ENCODE measurements at regions not wholly inside any gene's neighbourhood (a gene's known extent, or its start where the extent isn't known, plus 50 kb on each side); places are given as distances from the start of the nearest gene placed in this dataset.
"Not testable (repeated sequence)": the region's sequence is repeated elsewhere in the genome, so short reads cannot be mapped to it uniquely, and the experiment has no call there.

DNA sequence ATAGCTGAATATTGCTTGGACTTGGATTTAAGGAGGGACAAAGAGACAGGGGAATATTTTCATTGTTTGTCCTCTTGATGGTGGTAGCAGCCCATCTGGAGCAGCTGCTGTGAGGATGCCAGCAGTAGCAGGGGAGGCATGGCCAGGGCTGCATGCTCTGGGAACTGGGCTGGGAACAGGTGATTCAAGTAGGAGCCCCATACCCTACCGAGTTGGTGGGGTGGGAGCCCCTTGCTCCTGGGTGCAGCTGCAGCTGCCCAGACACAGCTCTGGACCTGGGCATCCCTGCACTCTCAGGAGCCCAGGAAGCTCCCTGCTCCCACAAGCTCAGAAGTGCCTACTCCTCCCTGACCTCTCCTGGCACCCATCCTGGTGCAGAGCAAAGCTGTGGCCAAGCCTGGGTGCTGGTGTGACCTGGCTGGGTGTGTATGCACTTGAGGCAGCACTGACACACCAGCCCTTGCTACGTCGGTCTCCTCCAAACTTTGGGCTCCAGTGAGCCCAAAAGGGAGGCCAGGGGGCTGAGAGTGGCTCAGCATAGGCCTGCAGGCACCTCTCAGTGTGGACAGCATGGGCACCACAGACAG, 341.8 kb upstream of the CCDC179 start:
- H3K27me3 ChIP-seq (ENCODE audit: insufficient read depth, low read length) = no peaks in the 10 kb centered on the region
- no peak overlapping the region for H2AFZ ChIP-seq (ENCODE audit: low read depth, low read length)
- H3K9me3 ChIP-seq (ENCODE audit: low read length) = no peaks in the 10 kb centered on the region
- no peaks in the 10 kb centered on the region for H3K4me1 ChIP-seq (ENCODE audit: insufficient read depth, low read length)
- no peaks in the 10 kb centered on the region for H3K36me3 ChIP-seq (ENCODE audit: insufficient read depth, low read length)
- no peak overlapping the region for H3K4me3 ChIP-seq (ENCODE audit: low read length)

DNA sequence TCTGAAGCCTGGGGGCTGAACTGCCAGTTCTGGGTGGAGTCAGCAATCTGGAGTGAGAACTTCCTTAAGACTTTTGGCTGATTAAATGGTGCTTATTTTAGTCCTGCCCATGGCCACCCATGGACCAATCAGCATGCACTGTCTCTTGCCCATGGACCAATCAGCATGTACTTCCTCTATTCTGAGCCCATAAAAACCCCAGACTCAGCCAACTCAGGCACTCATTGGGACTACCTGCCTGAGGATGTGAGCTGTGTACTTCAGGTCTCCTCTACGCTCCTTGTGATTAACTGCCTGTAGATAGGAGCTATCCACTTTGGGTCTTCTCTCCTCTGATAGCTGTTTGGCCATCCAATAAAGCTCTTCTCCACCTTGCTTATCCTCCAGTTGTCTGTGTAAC, 342.3 kb upstream of the CCDC179 start:
- Histone ChIP-seq H2AFZ (ENCODE audit: low read depth, low read length) (no peak overlapping the region), H3K9me3 (ENCODE audit: low read length) (no peaks in the 10 kb centered on the region), H3K27me3 (ENCODE audit: insufficient read depth, low read length) (no peaks in the 10 kb centered on the region), H3K4me3 (ENCODE audit: low read length) (no peak overlapping the region), H3K36me3 (ENCODE audit: insufficient read depth, low read length) (no peaks in the 10 kb centered on the region), H3K4me1 (ENCODE audit: insufficient read depth, low read length) (no peaks in the 10 kb centered on the region)

DNA sequence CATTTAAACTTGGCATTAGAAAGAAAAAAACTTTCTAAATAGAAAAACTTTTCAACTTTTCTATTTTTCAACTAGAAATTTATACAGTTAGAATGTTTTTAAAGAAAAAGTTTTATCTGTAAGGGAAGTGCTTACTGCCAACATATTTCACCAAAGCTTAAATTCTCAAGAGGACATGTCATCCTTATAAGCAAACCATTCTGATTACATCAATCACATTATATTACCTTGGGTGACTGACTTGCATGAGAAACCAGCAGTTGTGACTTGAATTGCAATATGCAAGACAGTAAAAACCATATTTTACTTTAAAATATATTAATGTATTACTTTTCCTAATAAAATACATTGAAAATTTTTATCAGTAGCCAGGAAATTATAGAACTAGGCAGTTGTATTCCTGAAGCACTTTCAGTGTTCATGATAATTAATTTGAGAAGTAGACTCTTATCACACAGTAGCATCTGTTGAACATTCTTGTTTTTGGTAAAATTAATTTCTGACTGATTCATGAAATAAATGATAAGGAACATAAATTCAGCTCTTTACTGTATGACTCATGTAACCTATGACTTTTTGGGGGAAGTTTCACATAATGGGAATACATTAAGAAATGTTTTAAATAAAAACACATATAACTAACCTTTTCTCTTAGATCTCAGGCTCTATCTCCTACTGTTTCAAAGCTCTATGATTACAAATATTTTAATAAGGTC, 345.0 kb upstream of the CCDC179 start:
- Histone ChIP-seq H2AFZ (ENCODE audit: low read depth, low read length) (no peak overlapping the region), H3K4me1 (ENCODE audit: insufficient read depth, low read length) (no peaks in the 10 kb centered on the region), H3K4me3 (ENCODE audit: low read length) (no peak overlapping the region)

DNA sequence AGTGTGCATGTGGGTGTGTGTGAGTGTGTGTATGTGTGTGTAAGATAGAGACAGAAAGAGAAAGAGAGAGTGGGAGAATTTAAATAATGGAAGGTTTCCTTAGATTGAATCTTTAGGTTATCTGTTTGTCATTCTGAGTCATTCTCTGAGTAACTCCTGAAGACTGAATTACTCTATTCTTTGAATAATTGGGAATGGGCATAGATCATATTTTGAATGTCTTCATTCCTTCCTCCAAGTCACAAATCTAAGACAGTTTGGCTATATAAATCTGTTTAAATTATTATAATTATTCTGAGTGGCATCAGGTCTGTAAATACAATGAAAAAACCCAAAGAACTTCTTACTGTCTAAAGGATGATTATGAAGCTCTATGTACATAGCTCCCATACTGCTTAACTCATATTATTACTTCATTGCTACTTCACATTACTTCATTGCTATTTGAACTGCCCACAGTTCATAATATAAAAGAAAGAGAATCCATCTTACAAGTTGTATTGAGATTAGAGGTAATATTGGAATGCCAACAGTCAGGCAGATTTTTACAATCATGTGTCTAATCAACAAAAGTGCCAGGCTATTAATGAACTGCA, 346.6 kb upstream of the CCDC179 start:
- no peak overlapping the region for H2AFZ ChIP-seq (ENCODE audit: low read depth, low read length)
- H3K9me3 ChIP-seq (ENCODE audit: low read length) = no peaks in the 10 kb centered on the region
- H3K27me3 ChIP-seq (ENCODE audit: insufficient read depth, low read length) = no peaks in the 10 kb centered on the region
- H3K36me3 ChIP-seq (ENCODE audit: insufficient read depth, low read length) = no peaks in the 10 kb centered on the region
- H3K4me1 ChIP-seq (ENCODE audit: insufficient read depth, low read length) = no peaks in the 10 kb centered on the region
- no peak overlapping the region for H3K4me3 ChIP-seq (ENCODE audit: low read length)

More for the DNA sequence above, 345.0 kb upstream of the CCDC179 start:
- H3K9me3 ChIP-seq (ENCODE audit: low read length) = no peaks in the 10 kb centered on the region
- no peaks in the 10 kb centered on the region for H3K27me3 ChIP-seq (ENCODE audit: insufficient read depth, low read length)
- H3K36me3 ChIP-seq (ENCODE audit: insufficient read depth, low read length) = no peaks in the 10 kb centered on the region

DNA sequence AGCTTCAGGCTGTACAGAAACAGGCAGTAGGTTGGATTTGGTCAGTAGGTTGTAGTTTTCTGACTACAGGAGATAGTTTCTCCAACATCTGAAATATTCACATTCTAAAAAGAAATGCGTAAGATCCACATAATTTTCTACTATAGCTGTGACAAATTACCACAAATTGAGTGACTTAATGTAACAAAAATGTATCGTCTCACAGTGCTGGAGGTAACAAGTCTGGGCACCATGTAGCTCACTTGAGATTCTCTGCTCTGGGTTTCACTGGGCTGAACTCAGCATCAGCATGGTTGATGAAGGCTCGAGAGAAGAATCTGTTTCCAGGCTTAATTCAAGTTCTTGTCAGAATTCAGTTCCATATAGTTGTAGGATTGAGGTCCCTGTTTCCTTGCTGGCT, 350.9 kb upstream of the CCDC179 start:
- Histone ChIP-seq H3K4me1 (ENCODE audit: insufficient read depth, low read length) (no peaks in the 10 kb centered on the region), H3K36me3 (ENCODE audit: insufficient read depth, low read length) (no peaks in the 10 kb centered on the region), H3K4me3 (ENCODE audit: low read length) (no peak overlapping the region), H2AFZ (ENCODE audit: low read depth, low read length) (no peak overlapping the region), H3K27me3 (ENCODE audit: insufficient read depth, low read length) (no peaks in the 10 kb centered on the region), H3K9me3 (ENCODE audit: low read length) (no peaks in the 10 kb centered on the region)

DNA sequence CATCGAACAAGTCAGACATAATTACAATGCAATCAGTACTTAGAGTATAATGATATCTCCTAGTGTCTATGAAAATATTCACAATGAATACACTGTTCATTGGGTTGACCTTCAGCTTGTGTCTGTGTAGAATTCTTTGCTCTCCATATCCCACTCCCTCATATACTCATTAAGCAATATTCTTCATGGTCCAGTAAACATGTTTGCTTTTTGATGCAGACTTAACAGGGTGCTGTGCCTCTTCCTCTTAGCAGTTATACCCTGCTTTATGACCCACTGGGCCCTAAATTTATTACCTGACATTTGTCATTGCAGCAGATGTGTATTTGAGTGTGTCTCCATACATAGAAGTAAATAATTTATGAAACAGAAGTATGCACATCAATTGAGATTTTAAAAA, 352.5 kb upstream of the CCDC179 start:
- Histone ChIP-seq H2AFZ (ENCODE audit: low read depth, low read length) (no peak overlapping the region), H3K36me3 (ENCODE audit: insufficient read depth, low read length) (no peaks in the 10 kb centered on the region)

DNA sequence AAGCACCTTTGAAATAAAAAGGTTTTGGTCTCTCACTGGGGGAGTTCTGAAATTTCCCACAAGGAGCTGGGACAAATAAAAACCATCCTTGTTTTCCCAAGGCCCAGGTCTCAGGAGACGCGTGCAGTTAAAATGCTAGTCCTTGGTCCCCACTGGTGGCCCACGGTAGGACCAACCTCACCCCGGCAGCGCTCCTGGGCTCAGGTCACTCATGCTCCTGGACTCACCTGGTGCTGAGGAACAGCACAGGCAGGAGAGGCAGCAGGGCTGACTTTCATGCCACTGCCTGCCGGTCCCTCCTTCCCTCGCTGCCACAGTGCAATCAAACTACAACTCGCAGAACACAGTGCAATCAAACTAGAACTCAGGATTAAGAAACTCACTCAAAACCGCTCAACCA, 356.8 kb upstream of the CCDC179 start:
- no peaks in the 10 kb centered on the region for H3K27me3 ChIP-seq (ENCODE audit: insufficient read depth, low read length)
- H3K4me3 ChIP-seq (ENCODE audit: low read length) = no peak overlapping the region
- no peaks in the 10 kb centered on the region for H3K9me3 ChIP-seq (ENCODE audit: low read length)
- no peak overlapping the region for H2AFZ ChIP-seq (ENCODE audit: low read depth, low read length)
- no peaks in the 10 kb centered on the region for H3K36me3 ChIP-seq (ENCODE audit: insufficient read depth, low read length)
- H3K4me1 ChIP-seq (ENCODE audit: insufficient read depth, low read length) = no peaks in the 10 kb centered on the region

More for the DNA sequence above, 352.5 kb upstream of the CCDC179 start:
- no peaks in the 10 kb centered on the region for H3K9me3 ChIP-seq (ENCODE audit: low read length)
- H3K4me1 ChIP-seq (ENCODE audit: insufficient read depth, low read length) = no peaks in the 10 kb centered on the region
- H3K4me3 ChIP-seq (ENCODE audit: low read length) = no peak overlapping the region
- H3K27me3 ChIP-seq (ENCODE audit: insufficient read depth, low read length) = no peaks in the 10 kb centered on the region

DNA sequence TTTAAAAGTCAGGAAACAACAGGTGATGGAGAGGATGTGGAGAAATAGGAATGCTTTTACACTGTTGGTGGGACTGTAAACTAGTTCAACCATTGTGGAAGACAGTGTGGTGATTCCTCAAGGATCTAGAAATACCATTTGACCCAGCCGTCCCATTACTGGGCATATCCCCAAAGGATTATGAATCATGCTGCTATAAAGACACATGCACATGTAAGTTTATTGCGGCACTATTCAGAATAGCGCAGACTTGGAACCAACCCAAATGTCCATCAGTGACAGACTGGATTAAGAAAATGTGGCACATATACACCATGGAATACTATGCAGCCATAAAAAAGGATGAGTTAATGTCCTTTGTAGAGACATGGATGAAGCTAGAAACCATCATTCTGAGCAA, 359.8 kb upstream of the CCDC179 start:
- H3K4me3 ChIP-seq (ENCODE audit: low read length); H3K27me3 ChIP-seq (ENCODE audit: insufficient read depth, low read length); H3K4me1 ChIP-seq (ENCODE audit: insufficient read depth, low read length); H3K36me3 ChIP-seq (ENCODE audit: insufficient read depth, low read length); H3K9me3 ChIP-seq (ENCODE audit: low read length); H2AFZ ChIP-seq (ENCODE audit: low read depth, low read length): not testable (repeated sequence)

DNA sequence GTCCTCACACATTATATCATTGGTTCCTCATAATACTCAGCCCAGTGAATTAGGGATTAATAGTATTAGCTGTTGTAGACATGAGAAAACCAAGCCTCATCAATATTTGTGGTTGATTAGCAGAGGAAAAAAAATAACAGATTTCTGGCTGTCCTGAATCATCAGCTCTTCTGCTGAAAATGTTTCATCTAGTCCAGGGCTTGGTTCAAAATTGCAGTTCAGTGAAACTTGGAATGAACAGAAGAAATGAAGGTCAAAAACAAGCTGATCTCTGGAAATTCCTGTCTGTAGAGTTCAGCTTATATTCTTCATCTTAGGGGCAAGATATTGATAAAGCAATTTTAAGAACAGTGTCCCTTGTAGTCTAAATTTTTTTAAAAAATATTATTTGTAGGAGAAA, 361.1 kb upstream of the CCDC179 start:
- Histone ChIP-seq H3K27me3 (ENCODE audit: insufficient read depth, low read length) (no peaks in the 10 kb centered on the region), H3K4me3 (ENCODE audit: low read length) (no peak overlapping the region), H3K36me3 (ENCODE audit: insufficient read depth, low read length) (no peaks in the 10 kb centered on the region), H3K9me3 (ENCODE audit: low read length) (no peaks in the 10 kb centered on the region), H2AFZ (ENCODE audit: low read depth, low read length) (no peak overlapping the region), H3K4me1 (ENCODE audit: insufficient read depth, low read length) (no peaks in the 10 kb centered on the region)

DNA sequence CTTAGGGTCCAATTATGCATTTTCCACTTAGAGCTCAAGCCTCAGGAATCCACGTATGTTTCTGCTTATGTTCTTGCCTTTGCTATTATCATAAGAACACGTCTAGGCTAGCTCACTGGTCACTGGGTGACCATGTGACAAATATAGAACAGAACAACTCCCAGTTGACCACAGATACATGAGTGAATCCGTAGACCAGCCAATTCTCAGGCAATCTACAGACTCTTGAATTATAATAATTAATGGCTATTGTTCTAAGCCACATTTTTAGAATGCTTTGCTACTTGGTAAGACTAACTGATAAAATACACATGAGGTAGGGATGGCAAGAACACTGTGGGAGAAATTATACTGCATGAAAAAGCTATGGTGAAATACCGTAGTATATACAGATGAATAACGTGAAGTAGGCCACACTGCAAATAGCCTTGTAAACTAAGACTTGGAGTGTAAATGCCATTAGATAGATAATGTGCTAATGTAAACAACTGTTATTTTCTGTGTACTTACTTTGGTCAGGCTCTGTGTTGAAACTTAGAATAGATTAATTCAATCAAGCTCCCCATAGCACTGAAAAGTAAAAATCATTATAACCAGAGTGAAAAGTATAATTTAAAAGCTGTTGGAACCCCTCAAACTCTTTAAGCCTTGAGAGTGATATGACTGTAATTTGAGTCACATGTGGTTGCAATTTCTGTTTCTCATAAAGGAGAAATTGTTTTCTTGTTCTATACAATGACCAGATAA, 366.2 kb upstream of the CCDC179 start:
- H3K4me3 ChIP-seq (ENCODE audit: low read length) = no peak overlapping the region
- H3K36me3 ChIP-seq (ENCODE audit: insufficient read depth, low read length) = no peaks in the 10 kb centered on the region
- H2AFZ ChIP-seq (ENCODE audit: low read depth, low read length) = no peak overlapping the region
- H3K4me1 ChIP-seq (ENCODE audit: insufficient read depth, low read length) = no peaks in the 10 kb centered on the region
- H3K9me3 ChIP-seq (ENCODE audit: low read length) = no peaks in the 10 kb centered on the region
- H3K27me3 ChIP-seq (ENCODE audit: insufficient read depth, low read length) = no peaks in the 10 kb centered on the region

DNA sequence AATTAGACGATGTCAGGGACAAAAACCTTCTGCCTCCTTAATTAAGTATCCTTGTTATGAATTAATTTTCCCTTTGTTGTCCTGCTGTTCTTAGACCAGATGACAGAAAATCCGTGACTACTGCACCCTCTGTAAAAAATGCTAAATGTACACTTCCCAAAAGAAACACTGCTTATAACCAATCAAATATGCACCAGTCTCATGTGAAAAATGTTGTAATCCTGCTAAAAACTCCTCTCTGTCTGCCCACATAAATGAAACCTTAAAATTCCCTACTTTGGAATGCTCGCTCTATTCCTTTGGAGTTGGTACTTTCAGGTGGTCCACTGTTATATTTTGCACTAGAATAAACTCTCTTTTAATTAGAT, 366.8 kb upstream of the CCDC179 start:
- Histone ChIP-seq H2AFZ (ENCODE audit: low read depth, low read length) (no peak overlapping the region), H3K36me3 (ENCODE audit: insufficient read depth, low read length) (no peaks in the 10 kb centered on the region), H3K4me3 (ENCODE audit: low read length) (no peak overlapping the region), H3K9me3 (ENCODE audit: low read length) (no peaks in the 10 kb centered on the region), H3K27me3 (ENCODE audit: insufficient read depth, low read length) (no peaks in the 10 kb centered on the region), H3K4me1 (ENCODE audit: insufficient read depth, low read length) (no peaks in the 10 kb centered on the region)

DNA sequence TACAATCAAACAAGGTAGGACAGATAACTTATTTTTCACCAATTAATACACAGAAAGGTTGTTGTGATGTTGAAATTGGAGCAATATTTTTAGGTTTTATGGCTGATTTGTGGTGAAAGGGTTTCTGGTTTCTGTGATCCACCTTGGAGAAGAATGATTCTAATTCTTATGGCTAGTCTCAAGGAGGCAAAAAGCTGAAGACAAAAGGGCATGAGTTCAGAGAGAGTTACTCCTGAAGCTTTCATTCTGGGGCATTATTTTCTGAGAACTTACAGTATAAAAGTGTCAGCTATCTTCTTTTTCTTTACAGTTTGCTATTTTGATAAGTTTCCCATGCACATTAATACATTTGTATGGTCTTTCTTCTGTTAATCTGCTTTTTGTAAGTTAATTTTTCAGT, 372.4 kb upstream of the CCDC179 start:
- Histone ChIP-seq H2AFZ (ENCODE audit: low read depth, low read length) (no peak overlapping the region), H3K4me1 (ENCODE audit: insufficient read depth, low read length) (no peaks in the 10 kb centered on the region), H3K27me3 (ENCODE audit: insufficient read depth, low read length) (no peaks in the 10 kb centered on the region), H3K9me3 (ENCODE audit: low read length) (no peaks in the 10 kb centered on the region), H3K36me3 (ENCODE audit: insufficient read depth, low read length) (no peaks in the 10 kb centered on the region), H3K4me3 (ENCODE audit: low read length) (no peak overlapping the region)

DNA sequence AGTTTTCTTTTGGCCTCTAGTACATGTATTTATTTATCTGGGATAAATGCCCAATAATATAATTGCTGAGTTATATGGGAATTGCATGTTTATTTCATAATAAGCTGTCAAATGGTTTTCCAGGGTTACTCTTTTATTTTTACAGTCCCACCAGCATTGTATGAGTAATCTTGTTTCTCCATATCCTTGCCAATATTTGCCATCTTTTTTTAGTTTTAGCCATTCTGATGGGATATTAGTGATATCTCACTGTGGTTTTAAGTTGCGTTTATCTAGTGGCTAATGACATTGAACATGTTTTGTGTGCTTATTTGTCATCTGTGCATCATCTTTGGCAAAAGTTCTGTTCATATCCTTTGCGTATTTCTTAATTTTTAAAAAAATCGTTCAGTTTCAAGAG, 372.8 kb upstream of the CCDC179 start:
- H3K36me3 ChIP-seq (ENCODE audit: insufficient read depth, low read length) = no peaks in the 10 kb centered on the region
- no peak overlapping the region for H3K4me3 ChIP-seq (ENCODE audit: low read length)
- no peaks in the 10 kb centered on the region for H3K4me1 ChIP-seq (ENCODE audit: insufficient read depth, low read length)
- no peaks in the 10 kb centered on the region for H3K9me3 ChIP-seq (ENCODE audit: low read length)
- no peak overlapping the region for H2AFZ ChIP-seq (ENCODE audit: low read depth, low read length)
- H3K27me3 ChIP-seq (ENCODE audit: insufficient read depth, low read length) = no peaks in the 10 kb centered on the region
